Calu3 (cell line): ENCODE measurements at regions not wholly inside any gene's neighbourhood (a gene's known extent, or its start where the extent isn't known, plus 50 kb on each side); places are given as distances from the start of the nearest gene placed in this dataset.

Experiments used
- BruUV-seq: library from RNA; stranded (reverse); fragments of 400-500 nt; replicated peaks from 2 replicates; lab custom pipeline; 2021; lab: Mats Ljungman, UMichigan
- CTCF ChIA-PET: fragments of 300-600 bp; sonication (Branson Sonifier 250); formaldehyde crosslinking; loops from one replicate; lab custom pipeline; 2022; ENCODE audit warnings: antibody characterized with exemption; lab: Charles Lee
- DNase-seq: peaks from one replicate; pipeline ENCODE4 v3.0.0; 2022
- H3K27ac Mint-ChIP-seq: one replicate; pipeline ENCODE4 v1.8.0; 2022; ENCODE audit warnings: mixed read lengths; ENCODE audit not compliant: unreplicated experiment
- H3K27me3 Mint-ChIP-seq: one replicate; pipeline ENCODE4 v1.8.0; 2022; ENCODE audit warnings: mixed read lengths; ENCODE audit not compliant: unreplicated experiment
- H3K36me3 Mint-ChIP-seq: one replicate; pipeline ENCODE4 v1.8.0; 2022; ENCODE audit warnings: mild to moderate bottlenecking, moderate library complexity, mixed read lengths; ENCODE audit not compliant: insufficient read depth, unreplicated experiment
- H3K4me1 Mint-ChIP-seq: one replicate; pipeline ENCODE4 v1.8.0; 2022; ENCODE audit warnings: mild to moderate bottlenecking, low read depth, mixed read lengths; ENCODE audit not compliant: unreplicated experiment
- H3K4me3 Mint-ChIP-seq: one replicate; pipeline ENCODE4 v1.8.0; 2022; ENCODE audit warnings: mild to moderate bottlenecking, low read depth, moderate library complexity, mixed read lengths; ENCODE audit not compliant: unreplicated experiment
- H3K9me3 Mint-ChIP-seq: one replicate; pipeline ENCODE4 v1.8.0; 2022; ENCODE audit warnings: low read depth, mixed read lengths; ENCODE audit not compliant: unreplicated experiment
- CTCF ChIP-seq: fragments of 200-600 bp; IDR thresholded peaks from one replicate; pipeline ENCODE4 v1.8.0; 2022; ENCODE audit warnings: antibody characterized with exemption; ENCODE audit not compliant: unreplicated experiment
- intact Hi-C: fragments of 100-400 bp; cut with micrococcal nuclease; formaldehyde crosslinking; loops from one replicate; pipeline ENCODE4 v1.10.0; 2022; ENCODE audit not compliant: unreplicated experiment

- H3K27ac Mint-ChIP-seq = no peak overlapping the region
- no peak for TF ChIP-seq CTCF
- H3K36me3 Mint-ChIP-seq = no peaks in the 10 kb centered on the region
- no peaks in the 10 kb centered on the region for H3K4me1 Mint-ChIP-seq
- intact Hi-C loops = no loop called here
- DNase-seq = no peak
- peaks cover 37% of the 10 kb centered on the region for H3K27me3 Mint-ChIP-seq
- no peak overlapping the region for H3K4me3 Mint-ChIP-seq
- CTCF ChIA-PET = no interaction called here
- no TSS peak for BruUV-seq
- H3K9me3 Mint-ChIP-seq = no peaks in the 10 kb centered on the region
Measured at GRCh38 chr3:115324056-115324455, 177.0 kb upstream of the ZBTB20 start.

- intact Hi-C loops = no loop called here
- H3K9me3 Mint-ChIP-seq = no peaks in the 10 kb centered on the region
- no peaks in the 10 kb centered on the region for H3K36me3 Mint-ChIP-seq
- no TSS peak for BruUV-seq
- peaks cover 22% of the 10 kb centered on the region for H3K27me3 Mint-ChIP-seq
- H3K4me3 Mint-ChIP-seq = no peak overlapping the region
- DNase-seq = peak; percentile 38
- no peak overlapping the region for H3K27ac Mint-ChIP-seq
- H3K4me1 Mint-ChIP-seq = no peaks in the 10 kb centered on the region
- TF ChIP-seq CTCF = no peak
- CTCF ChIA-PET = no interaction called here
Measured at GRCh38 chr3:115325539-115325938, 178.5 kb upstream of the ZBTB20 start.

- Mint-ChIP-seq H3K4me3 (no peak overlapping the region), H3K27ac (no peak overlapping the region), H3K36me3 (no peaks in the 10 kb centered on the region), H3K9me3 (no peaks in the 10 kb centered on the region), H3K4me1 (no peaks in the 10 kb centered on the region), H3K27me3 (no peaks in the 10 kb centered on the region)
- no TSS peak for BruUV-seq
- intact Hi-C loops = no loop called here
- CTCF ChIA-PET = interaction anchor here (1.1 kb wide), 1 partner anchor 12 kb away, joined by 4 read pairs; no protein-coding TSS in a partner anchor
- no peak for TF ChIP-seq CTCF
- peak; percentile 4 for DNase-seq
Measured at GRCh38 chr3:115330430-115330829, 183.3 kb upstream of the ZBTB20 start.

GRCh38 chr3:115332998-115333397 is 185.9 kb upstream of the ZBTB20 start:
- H3K4me3 Mint-ChIP-seq = no peak overlapping the region
- no peak for DNase-seq
- TF ChIP-seq CTCF = no peak
- H3K27me3 Mint-ChIP-seq = no peaks in the 10 kb centered on the region
- BruUV-seq = no TSS peak
- no peaks in the 10 kb centered on the region for H3K4me1 Mint-ChIP-seq
- no peaks in the 10 kb centered on the region for H3K9me3 Mint-ChIP-seq
- no peak overlapping the region for H3K27ac Mint-ChIP-seq
- no peaks in the 10 kb centered on the region for H3K36me3 Mint-ChIP-seq
- CTCF ChIA-PET = no interaction called here
- intact Hi-C loops = no loop called here
